Tibial nerve (tissue), 3 donors: ENCODE measurements at regions not wholly inside any gene's neighbourhood (a gene's known extent, or its start where the extent isn't known, plus 50 kb on each side); places are given as distances from the start of the nearest gene placed in this dataset.

Experiments
- POLR2A ChIP-seq, 2 donors: fragments of 450-650 bp; IDR thresholded peaks; one replicate each; pipeline ENCODE4 v1.6.1; 2017; ENCODE audit warnings: antibody characterized with exemption in 2 of 2, mild to moderate bottlenecking in 2 of 2, moderate library complexity in 2 of 2
- TF ChIP-seq, protein P1 (sequence below), 5 experiments: fragments of 200-600 bp in 3 of 5; fragments of 450-650 bp in 2 of 5; sonication (generic) in 3 of 5; IDR thresholded peaks; one replicate each; pipeline ENCODE4 v1.5.1; 2016 to 2019; ENCODE audit warnings: antibody characterized with exemption in 5 of 5, mild to moderate bottlenecking in 3 of 5, moderate library complexity in 2 of 5

- TF ChIP-seq, protein P1, sequence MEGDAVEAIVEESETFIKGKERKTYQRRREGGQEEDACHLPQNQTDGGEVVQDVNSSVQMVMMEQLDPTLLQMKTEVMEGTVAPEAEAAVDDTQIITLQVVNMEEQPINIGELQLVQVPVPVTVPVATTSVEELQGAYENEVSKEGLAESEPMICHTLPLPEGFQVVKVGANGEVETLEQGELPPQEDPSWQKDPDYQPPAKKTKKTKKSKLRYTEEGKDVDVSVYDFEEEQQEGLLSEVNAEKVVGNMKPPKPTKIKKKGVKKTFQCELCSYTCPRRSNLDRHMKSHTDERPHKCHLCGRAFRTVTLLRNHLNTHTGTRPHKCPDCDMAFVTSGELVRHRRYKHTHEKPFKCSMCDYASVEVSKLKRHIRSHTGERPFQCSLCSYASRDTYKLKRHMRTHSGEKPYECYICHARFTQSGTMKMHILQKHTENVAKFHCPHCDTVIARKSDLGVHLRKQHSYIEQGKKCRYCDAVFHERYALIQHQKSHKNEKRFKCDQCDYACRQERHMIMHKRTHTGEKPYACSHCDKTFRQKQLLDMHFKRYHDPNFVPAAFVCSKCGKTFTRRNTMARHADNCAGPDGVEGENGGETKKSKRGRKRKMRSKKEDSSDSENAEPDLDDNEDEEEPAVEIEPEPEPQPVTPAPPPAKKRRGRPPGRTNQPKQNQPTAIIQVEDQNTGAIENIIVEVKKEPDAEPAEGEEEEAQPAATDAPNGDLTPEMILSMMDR (IDR thresholded peaks at IDR 0.05), result no peak
- TF ChIP-seq POLR2A (IDR thresholded peaks at IDR 0.05), result no peak
Observed at GRCh38 chr6:1544603-1545002, 65.1 kb upstream of the FOXC1 start.
